PFSK-1 (cell line): ENCODE measurements at regions not wholly inside any gene's neighbourhood (a gene's known extent, or its start where the extent isn't known, plus 50 kb on each side); places are given as distances from the start of the nearest gene placed in this dataset.

Experiments used
- FOXP2 ChIP-seq: optimal IDR thresholded peaks from 2 replicates; pipeline ENCODE3; 2011; ENCODE audit warnings: borderline replicate concordance, control low read depth, inconsistent platforms; ENCODE audit not compliant: insufficient read depth; ENCODE audit errors: extremely low read length, extremely low read depth
- POLR2AphosphoS5 ChIP-seq: IDR thresholded peaks from 2 replicates; pipeline ENCODE4 v1.6.1; 2012; ENCODE audit warnings: low read depth, mild to moderate bottlenecking, control low read depth, low read length, moderate library complexity
- REST ChIP-seq, 2 experiments: IDR thresholded peaks; 2 replicates each; pipeline versions ENCODE4 v1.6.1 to v1.8.0; 2011 to 2012; ENCODE audit warnings: low read depth in 2 of 2, low read length in 2 of 2, control low read depth in 1 of 2, inconsistent platforms in 1 of 2, mild to moderate bottlenecking in 1 of 2, moderate library complexity in 1 of 2; ENCODE audit not compliant: insufficient read depth in 1 of 2
- SIN3A ChIP-seq: IDR thresholded peaks from 2 replicates; pipeline ENCODE4 v1.6.1; 2012; ENCODE audit warnings: mild to moderate bottlenecking, low read length, moderate library complexity, borderline replicate concordance; ENCODE audit not compliant: insufficient read depth
- TAF1 ChIP-seq: IDR thresholded peaks from 2 replicates; pipeline ENCODE4 v1.6.1; 2012; ENCODE audit warnings: low read length, control low read depth, borderline replicate concordance; ENCODE audit not compliant: insufficient read depth

- TF ChIP-seq FOXP2: no peak
- TF ChIP-seq POLR2AphosphoS5: no peak
- TF ChIP-seq SIN3A: no peak
- TF ChIP-seq TAF1: no peak
- TF ChIP-seq REST (IDR thresholded peaks at IDR 0.05; ENCODE audit: insufficient read depth in 1 of 2, low read depth in 2 of 2, low read length in 2 of 2): no peak
These were observed 415.2 kb downstream of the VRK1 start for GRCh38 chr14:97212399-97212798.

GRCh38 chr14:97213720-97214119, 416.5 kb downstream of the VRK1 start:
- TF ChIP-seq POLR2AphosphoS5: no peak
- no peak for TF ChIP-seq TAF1
- TF ChIP-seq SIN3A: no peak
- no peak for TF ChIP-seq FOXP2
- TF ChIP-seq REST (IDR thresholded peaks at IDR 0.05; ENCODE audit: insufficient read depth in 1 of 2, low read depth in 2 of 2, low read length in 2 of 2): no peak

DNA sequence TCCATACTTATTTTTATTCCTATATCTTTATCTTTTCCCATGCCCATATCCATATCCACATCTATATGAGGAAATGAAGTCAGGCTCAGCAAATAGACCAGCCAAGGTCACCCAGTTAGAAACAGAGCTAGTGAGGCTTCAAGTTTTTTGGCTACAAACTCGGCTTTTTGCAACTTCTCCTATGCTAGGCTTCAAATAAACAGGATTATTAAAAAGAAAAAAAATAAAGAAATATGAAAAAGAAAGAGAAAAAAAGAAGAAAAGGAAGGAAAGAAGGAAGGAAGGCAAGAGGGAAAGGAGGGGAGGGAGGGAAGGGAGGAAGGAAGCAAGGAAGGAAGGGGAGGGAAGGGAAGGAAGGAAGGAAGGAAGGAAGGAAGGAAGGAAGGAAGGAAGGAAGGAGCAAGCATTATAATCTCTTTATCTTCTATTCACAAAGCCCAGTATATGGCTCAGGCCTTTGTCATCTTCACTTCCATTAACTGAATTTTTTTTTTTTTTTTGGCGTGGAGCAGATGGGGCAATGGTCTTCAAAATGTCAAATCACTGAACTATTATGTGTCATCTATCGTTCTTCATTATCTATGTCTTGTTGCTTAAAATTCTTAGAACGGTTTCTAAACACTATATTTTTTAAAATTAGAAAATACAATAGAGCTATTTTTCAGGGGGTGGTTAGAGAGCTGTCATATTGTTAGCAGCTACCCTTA, 418.2 kb downstream of the VRK1 start:
- no peak for TF ChIP-seq POLR2AphosphoS5
- no peak for TF ChIP-seq SIN3A
- TF ChIP-seq REST (IDR thresholded peaks at IDR 0.05; ENCODE audit: insufficient read depth in 1 of 2, low read depth in 2 of 2, low read length in 2 of 2): no peak
- no peak for TF ChIP-seq FOXP2
- no peak for TF ChIP-seq TAF1

DNA sequence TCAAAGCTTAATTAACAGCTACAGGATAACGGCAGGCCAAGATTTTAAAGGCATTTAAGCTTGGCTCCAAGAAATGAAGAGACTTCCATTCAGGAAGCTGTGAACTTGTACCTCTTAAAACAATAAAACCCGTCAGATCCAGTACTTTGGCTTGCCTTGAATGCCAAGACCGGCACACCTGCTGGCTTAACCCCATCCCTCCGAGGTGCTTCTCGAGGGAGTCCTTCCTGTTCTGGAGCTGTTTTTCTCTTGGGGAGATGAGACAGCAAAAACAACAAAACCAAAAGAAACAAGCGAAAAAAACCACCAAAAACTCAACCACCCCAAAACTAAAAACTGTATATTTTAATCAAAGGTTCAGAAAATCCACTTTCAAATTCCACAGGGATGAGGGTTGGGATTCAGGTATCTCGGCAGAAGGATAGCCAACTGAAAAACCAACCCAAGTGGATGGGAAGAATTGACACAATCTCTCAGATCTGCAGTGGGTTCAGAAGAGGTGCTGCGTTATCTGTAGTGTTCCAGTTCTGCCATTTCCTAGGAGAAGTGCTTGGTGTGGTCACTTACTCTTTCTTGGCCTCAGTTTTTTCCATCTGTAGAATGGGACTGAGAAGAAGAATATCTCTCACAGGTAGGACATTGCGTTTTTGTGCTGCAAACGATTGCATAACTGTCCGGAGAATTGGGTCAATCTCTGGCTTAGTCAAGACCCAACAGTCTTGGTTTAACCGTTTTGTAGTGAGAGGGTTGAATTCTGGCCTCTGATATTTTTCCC, 420.1 kb downstream of the VRK1 start:
- TF ChIP-seq TAF1 (no peak), POLR2AphosphoS5 (no peak), SIN3A (no peak), REST (IDR thresholded peaks at IDR 0.05; ENCODE audit: insufficient read depth in 1 of 2, low read depth in 2 of 2, low read length in 2 of 2) (no peak), FOXP2 (no peak)

DNA sequence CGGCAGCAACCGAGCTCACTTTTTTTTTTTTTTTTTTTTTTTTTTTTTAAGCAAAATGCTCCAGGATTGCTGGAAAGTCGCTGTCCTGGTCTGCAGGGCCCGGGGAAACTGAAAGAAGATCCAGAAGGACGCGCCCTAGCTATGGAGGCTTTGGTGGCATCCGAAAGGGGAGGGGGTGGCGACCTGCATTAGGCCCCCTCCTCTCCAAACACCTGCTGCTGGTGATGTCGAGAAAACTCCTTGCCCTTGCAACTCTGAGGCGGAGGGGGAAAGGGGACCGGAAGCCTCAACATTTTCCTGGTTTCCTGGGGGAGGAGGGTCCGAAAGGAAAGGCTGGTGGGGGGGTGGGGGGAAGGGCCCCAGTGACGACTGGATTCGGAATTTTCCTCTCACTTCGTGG, 421.1 kb downstream of the VRK1 start:
- TF ChIP-seq REST (IDR thresholded peaks at IDR 0.05; ENCODE audit: insufficient read depth in 1 of 2, low read depth in 2 of 2, low read length in 2 of 2) (no peak), FOXP2 (no peak), TAF1 (no peak), POLR2AphosphoS5 (no peak), SIN3A (no peak)
